Keratinocyte (primary cell): ENCODE measurements at regions not wholly inside any gene's neighbourhood (a gene's known extent, or its start where the extent isn't known, plus 50 kb on each side); places are given as distances from the start of the nearest gene placed in this dataset.

ENCODE experiments used
- EZH2 ChIP-seq: IDR thresholded peaks from one replicate; pipeline ENCODE4 v1.6.1; 2012; ENCODE audit warnings: inconsistent platforms, mild to moderate bottlenecking, low read length, moderate library complexity
- TF ChIP-seq, protein P1 (sequence below), 3 experiments: IDR thresholded peaks in 1 of 3; conservative IDR thresholded peaks in 1 of 3; optimal IDR thresholded peaks in 1 of 3; 2 replicates in 2 of 3; 3 replicates in 1 of 3; pipeline versions ENCODE3 to v1.5.1; 2011; ENCODE audit warnings: low read length in 3 of 3, mild to moderate bottlenecking in 3 of 3, moderate library complexity in 2 of 3, control low read depth in 1 of 3, inconsistent platforms in 1 of 3; ENCODE audit not compliant: insufficient read depth in 2 of 3; ENCODE audit errors: extremely low read depth in 1 of 3

DNA sequence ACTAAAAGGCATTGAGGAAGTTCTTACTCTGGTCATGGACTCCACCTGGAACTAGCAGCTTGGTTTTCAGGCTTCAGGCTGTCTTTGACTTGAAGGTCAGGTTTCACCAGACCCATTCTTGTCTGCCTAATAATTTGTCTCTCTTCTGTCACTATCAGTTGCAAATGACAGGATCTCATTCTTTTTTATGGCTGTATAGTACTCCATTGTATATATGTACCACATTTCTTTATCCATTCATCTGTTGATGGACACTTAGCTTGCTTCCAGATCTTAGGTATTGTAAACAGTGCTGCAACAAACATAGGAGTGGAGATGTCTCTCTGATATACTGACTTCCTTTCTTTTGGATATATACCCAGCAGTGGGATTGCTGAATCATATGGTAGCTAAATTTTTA, 73.1 kb upstream of the SYNCRIP start:
- TF ChIP-seq, protein P1, sequence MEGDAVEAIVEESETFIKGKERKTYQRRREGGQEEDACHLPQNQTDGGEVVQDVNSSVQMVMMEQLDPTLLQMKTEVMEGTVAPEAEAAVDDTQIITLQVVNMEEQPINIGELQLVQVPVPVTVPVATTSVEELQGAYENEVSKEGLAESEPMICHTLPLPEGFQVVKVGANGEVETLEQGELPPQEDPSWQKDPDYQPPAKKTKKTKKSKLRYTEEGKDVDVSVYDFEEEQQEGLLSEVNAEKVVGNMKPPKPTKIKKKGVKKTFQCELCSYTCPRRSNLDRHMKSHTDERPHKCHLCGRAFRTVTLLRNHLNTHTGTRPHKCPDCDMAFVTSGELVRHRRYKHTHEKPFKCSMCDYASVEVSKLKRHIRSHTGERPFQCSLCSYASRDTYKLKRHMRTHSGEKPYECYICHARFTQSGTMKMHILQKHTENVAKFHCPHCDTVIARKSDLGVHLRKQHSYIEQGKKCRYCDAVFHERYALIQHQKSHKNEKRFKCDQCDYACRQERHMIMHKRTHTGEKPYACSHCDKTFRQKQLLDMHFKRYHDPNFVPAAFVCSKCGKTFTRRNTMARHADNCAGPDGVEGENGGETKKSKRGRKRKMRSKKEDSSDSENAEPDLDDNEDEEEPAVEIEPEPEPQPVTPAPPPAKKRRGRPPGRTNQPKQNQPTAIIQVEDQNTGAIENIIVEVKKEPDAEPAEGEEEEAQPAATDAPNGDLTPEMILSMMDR (optimal IDR thresholded peaks at IDR 0.05 in 1 of 3, IDR thresholded peaks at IDR 0.05 in 1 of 3, conservative IDR thresholded peaks at IDR 0.05 in 1 of 3; ENCODE audit: extremely low read depth in 1 of 3, insufficient read depth in 2 of 3, low read length in 3 of 3), result no peak
- no peak for TF ChIP-seq EZH2
